ENCODE measurements at regions not wholly inside any gene's neighbourhood (a gene's known extent, or its start where the extent isn't known, plus 50 kb on each side); places are given as distances from the start of the nearest gene placed in this dataset.

- H3K4me3 ChIP-seq (ENCODE audit: low read length), result no peak overlapping the region
- no peak for DNase-seq (ENCODE audit: low read depth)
- TF ChIP-seq, protein P1, sequence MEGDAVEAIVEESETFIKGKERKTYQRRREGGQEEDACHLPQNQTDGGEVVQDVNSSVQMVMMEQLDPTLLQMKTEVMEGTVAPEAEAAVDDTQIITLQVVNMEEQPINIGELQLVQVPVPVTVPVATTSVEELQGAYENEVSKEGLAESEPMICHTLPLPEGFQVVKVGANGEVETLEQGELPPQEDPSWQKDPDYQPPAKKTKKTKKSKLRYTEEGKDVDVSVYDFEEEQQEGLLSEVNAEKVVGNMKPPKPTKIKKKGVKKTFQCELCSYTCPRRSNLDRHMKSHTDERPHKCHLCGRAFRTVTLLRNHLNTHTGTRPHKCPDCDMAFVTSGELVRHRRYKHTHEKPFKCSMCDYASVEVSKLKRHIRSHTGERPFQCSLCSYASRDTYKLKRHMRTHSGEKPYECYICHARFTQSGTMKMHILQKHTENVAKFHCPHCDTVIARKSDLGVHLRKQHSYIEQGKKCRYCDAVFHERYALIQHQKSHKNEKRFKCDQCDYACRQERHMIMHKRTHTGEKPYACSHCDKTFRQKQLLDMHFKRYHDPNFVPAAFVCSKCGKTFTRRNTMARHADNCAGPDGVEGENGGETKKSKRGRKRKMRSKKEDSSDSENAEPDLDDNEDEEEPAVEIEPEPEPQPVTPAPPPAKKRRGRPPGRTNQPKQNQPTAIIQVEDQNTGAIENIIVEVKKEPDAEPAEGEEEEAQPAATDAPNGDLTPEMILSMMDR (IDR thresholded peaks at IDR 0.05; ENCODE audit: insufficient read depth, low read depth, low read length, missing control alignments), result no peak
Observed at GRCh38 chr16:6031102-6031501, 933.5 kb upstream of the EEF2KMT start.

GRCh38 chr16:6027733-6028132 lies 930.1 kb upstream of the EEF2KMT start:
- no peak for DNase-seq (ENCODE audit: low read depth)
- H3K4me3 ChIP-seq (ENCODE audit: low read length), result no peak overlapping the region
- TF ChIP-seq, protein P1 (IDR thresholded peaks at IDR 0.05; ENCODE audit: insufficient read depth, low read depth, low read length, missing control alignments), result no peak

- TF ChIP-seq, protein P1 (IDR thresholded peaks at IDR 0.05; ENCODE audit: insufficient read depth, low read depth, low read length, missing control alignments), result no peak
- no peak overlapping the region for H3K4me3 ChIP-seq (ENCODE audit: low read length)
- no peak for DNase-seq (ENCODE audit: low read depth)
Observed at GRCh38 chr16:6023449-6023848, 925.9 kb upstream of the EEF2KMT start.

GRCh38 chr16:6021276-6021943 lies 923.8 kb upstream of the EEF2KMT start:
- no peak for DNase-seq (ENCODE audit: low read depth)
- TF ChIP-seq, protein P1 (IDR thresholded peaks at IDR 0.05; ENCODE audit: insufficient read depth, low read depth, low read length, missing control alignments), result no peak
- no peak overlapping the region for H3K4me3 ChIP-seq (ENCODE audit: low read length)

- H3K4me3 ChIP-seq (ENCODE audit: low read length), result no peak overlapping the region
- no peak for DNase-seq (ENCODE audit: low read depth)
- TF ChIP-seq, protein P1 (IDR thresholded peaks at IDR 0.05; ENCODE audit: insufficient read depth, low read depth, low read length, missing control alignments), result no peak
Observed at GRCh38 chr16:6020162-6020985, 922.8 kb upstream of the EEF2KMT start.

- TF ChIP-seq, protein P1 (IDR thresholded peaks at IDR 0.05; ENCODE audit: insufficient read depth, low read depth, low read length, missing control alignments), result no peak
- H3K4me3 ChIP-seq (ENCODE audit: low read length), result no peak overlapping the region
- no peak for DNase-seq (ENCODE audit: low read depth)
Observed at GRCh38 chr16:6019490-6019991, 921.9 kb upstream of the EEF2KMT start.

All from epithelial cell of esophagus (primary cell).